ENCODE measurements at regions not wholly inside any gene's neighbourhood (a gene's known extent, or its start where the extent isn't known, plus 50 kb on each side); places are given as distances from the start of the nearest gene placed in this dataset.

DNA sequence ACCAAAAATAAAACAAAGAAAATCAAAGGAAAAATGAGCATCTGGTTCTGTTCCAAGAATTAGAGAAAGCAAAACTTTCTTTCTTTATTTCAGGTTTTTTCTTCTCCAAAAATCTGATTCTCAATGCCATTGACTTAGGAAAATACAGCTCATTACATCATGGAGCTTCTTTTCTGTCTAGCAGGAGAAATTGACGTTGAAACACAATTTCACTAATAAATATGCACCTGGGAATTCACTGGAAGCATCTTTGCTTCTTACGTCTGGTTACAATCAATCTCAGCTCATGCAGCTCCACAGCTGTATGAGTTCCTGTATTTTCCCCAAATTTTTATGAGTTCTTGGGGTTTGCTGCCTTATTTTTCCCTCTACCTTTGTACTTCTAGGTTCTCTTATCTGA, 1568.6 kb upstream of the GOT2 start:
- H3K27ac Mint-ChIP-seq: no peak overlapping the region
- no peak for ATAC-seq (replicated peaks in 1 of 2)
- no peak for DNase-seq
- peaks cover 8 to 12% of the 10 kb centered on the region in 2 donors for H3K9me3 Mint-ChIP-seq
- no peaks in the 10 kb centered on the region for H3K27me3 Mint-ChIP-seq (ENCODE audit: low read depth)
- no peaks in the 10 kb centered on the region for H3K36me3 Mint-ChIP-seq (ENCODE audit: insufficient read depth in 2 of 2)
- no peak overlapping the region for H3K4me3 Mint-ChIP-seq
- H3K4me1 Mint-ChIP-seq (ENCODE audit: low read depth): no peaks in the 10 kb centered on the region

DNA sequence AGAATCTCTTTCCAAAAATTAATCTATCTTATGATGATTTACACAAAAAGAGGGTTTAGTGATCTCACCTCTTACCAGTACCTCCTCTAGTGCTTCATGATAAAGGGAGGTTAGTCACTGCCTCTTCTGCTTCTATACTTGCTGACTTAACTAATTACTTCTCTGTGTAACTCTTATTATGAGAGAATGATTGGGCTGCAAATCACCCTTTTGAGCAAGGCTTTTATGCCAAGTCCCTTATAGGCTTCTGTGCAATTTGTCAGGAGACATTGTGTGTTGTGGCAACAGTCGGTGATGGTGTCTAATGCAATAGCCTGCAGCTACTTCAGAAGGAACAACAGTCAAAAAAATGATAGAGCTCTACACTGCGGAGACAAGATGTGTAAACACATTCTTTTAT, 1568.1 kb upstream of the GOT2 start:
- DNase-seq (no peak), ATAC-seq (replicated peaks in 1 of 2) (no peak)
- Mint-ChIP-seq H3K9me3 (peaks cover 11 to 13% of the 10 kb centered on the region in 2 donors), H3K4me3 (no peak overlapping the region), H3K4me1 (ENCODE audit: low read depth) (no peaks in the 10 kb centered on the region), H3K27me3 (ENCODE audit: low read depth) (no peaks in the 10 kb centered on the region), H3K36me3 (ENCODE audit: insufficient read depth in 2 of 2) (no peaks in the 10 kb centered on the region), H3K27ac (no peak overlapping the region)

DNA sequence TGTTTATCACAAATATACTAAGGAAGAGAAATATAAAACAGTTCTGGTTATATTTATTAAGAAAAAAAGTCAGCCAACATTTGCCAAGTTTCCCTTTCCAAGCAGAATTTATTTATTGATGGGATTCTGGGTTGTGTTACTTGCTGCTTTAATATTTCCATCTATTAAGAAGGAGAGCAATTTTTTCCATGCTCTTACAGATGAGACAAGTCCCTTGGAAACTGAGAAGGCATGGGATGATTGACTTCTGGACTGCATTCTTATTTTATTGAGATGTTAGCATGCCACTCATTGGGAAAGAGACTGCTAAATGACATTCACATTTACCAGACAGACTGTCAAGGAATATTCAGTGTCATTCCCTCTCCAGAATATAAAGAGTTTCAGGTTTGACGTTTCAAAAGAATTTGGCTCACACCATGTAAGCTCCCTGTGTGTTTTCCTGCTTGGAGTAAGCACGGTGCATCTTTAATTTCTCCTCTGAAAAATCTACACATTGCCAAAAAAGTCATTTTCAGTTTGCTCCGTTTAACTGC, 1565.2 kb upstream of the GOT2 start:
- H3K4me1 Mint-ChIP-seq (ENCODE audit: low read depth): no peaks in the 10 kb centered on the region

DNA sequence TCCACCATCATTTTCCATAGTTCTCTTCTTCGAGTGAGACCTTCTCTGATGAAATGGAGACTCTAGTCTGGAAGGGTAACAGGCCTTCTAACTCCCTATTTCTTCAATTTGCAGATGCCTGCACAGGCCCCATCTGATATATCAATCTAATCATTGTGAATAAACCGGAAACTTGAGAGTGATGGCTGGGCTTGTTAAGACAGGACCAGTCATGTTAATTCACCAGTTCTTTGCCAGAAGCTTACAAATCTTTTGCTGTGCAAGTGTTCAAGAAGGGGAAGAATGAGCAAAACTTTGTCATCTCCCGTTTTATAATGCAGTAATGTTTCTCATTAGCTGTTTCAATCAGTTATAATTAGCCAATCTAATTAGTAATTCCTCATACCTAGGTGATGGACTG, 1561.3 kb upstream of the GOT2 start:
- peaks cover 5 to 11% of the 10 kb centered on the region in 2 donors for H3K9me3 Mint-ChIP-seq
- ATAC-seq (replicated peaks in 1 of 2) (no peak), DNase-seq (no peak)
- no peaks in the 10 kb centered on the region for H3K4me1 Mint-ChIP-seq (ENCODE audit: low read depth)
- H3K36me3 Mint-ChIP-seq (ENCODE audit: insufficient read depth in 2 of 2): no peaks in the 10 kb centered on the region
- no peaks in the 10 kb centered on the region for H3K27me3 Mint-ChIP-seq (ENCODE audit: low read depth)
- H3K27ac Mint-ChIP-seq: no peak overlapping the region
- no peak overlapping the region for H3K4me3 Mint-ChIP-seq

More for the DNA sequence above, 1565.2 kb upstream of the GOT2 start:
- Mint-ChIP-seq H3K4me3 (no peak overlapping the region), H3K27ac (no peak overlapping the region), H3K9me3 (peaks cover 12 to 13% of the 10 kb centered on the region in 2 donors), H3K36me3 (ENCODE audit: insufficient read depth in 2 of 2) (no peaks in the 10 kb centered on the region), H3K27me3 (ENCODE audit: low read depth) (no peaks in the 10 kb centered on the region)
- DNase-seq: no peak
- no peak for ATAC-seq (replicated peaks in 1 of 2)

DNA sequence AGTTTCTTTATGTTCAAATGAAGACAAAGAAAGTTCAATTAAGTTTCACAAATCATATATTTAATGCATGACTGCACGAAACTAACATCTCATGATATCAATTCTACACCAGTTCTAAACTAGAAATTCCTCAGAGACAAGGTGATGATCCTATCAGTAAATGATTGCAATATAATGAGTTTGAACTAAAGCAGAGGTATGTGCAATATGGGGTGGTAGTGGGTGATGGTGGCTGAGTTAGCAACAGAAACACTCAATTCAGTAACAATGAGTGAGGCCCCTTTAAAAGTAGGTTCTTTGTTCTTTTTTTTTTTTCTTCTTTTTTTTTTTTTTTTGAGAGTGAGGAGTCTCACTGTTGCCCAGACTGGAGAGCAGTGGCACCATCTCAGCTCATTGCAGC, 1551.7 kb upstream of the GOT2 start:
- no peaks in the 10 kb centered on the region for H3K4me1 Mint-ChIP-seq (ENCODE audit: low read depth)
- H3K4me3 Mint-ChIP-seq: no peak overlapping the region
- no peak for DNase-seq

DNA sequence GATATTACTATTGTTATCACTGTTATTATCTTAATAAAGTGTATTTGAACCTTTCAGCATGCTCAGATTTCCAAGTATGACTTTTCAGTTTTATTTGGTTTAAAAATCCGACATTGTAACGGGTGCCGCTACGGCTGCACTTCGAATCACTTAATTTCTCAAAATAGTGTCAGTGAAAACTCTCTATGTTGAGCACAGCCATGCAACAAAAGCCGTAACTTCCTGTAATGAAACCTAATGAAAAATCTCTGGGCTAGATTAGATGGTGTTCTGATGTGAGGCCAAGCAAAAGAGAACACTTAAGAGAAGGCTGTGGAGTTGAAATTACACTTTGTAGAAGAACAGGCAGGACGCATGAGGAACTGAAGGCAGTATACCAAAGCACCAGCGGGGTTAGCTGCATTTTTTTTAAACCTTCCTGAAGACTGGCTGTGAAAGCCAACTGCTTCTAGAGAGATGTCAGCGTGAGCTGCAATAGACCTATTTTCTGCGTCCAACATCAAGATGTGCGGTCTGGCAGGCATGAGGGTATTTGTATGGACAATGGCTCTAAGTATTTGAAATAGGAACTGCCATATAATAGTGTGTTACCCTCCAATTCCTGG, 1545.0 kb upstream of the GOT2 start:
- Mint-ChIP-seq H3K36me3 (ENCODE audit: insufficient read depth in 2 of 2) (peaks cover 0 to 2% of the 10 kb centered on the region in 2 donors), H3K9me3 (peaks cover 2 to 4% of the 10 kb centered on the region in 2 donors), H3K27ac (no peak overlapping the region), H3K27me3 (ENCODE audit: low read depth) (no peaks in the 10 kb centered on the region), H3K4me3 (no peak overlapping the region), H3K4me1 (ENCODE audit: low read depth) (no peaks in the 10 kb centered on the region)
- DNase-seq (no peak), ATAC-seq (replicated peaks in 1 of 2) (no peak)

More for the DNA sequence above, 1551.7 kb upstream of the GOT2 start:
- Mint-ChIP-seq H3K9me3 (peaks cover 7 to 13% of the 10 kb centered on the region in 2 donors), H3K27ac (no peak overlapping the region), H3K36me3 (ENCODE audit: insufficient read depth in 2 of 2) (peaks cover 0 to 3% of the 10 kb centered on the region in 2 donors), H3K27me3 (ENCODE audit: low read depth) (no peaks in the 10 kb centered on the region)
- ATAC-seq (replicated peaks in 1 of 2): no peak

DNA sequence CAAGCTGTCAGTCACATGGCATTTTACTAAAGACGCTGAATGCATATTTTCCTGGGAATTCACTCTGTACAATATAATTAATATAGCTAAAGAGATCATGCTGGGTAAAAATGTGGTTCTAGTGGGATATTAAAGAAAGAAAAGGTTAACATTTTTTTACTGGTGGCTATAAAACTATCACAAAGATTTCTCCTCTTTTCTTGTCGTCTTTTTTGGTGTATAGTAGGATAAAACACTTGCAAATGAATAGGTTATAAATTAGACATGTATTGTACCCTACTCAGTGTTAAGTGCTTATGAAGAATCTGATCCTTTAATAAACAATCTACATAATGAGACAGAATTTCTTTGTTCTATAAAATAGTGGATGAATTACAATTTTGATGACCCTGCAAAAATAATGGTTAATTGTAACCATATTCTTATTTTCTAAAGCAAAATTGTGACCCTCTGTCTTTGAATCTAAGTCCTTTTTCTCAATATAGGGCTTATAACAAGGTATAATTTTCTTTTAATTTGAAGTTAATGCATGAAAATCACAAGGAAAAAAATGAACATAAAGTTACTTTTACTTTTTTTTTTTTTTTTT, 1540.4 kb upstream of the GOT2 start:
- DNase-seq (no peak), ATAC-seq (replicated peaks in 1 of 2) (no peak)
- Mint-ChIP-seq H3K9me3 (peaks cover 4 to 11% of the 10 kb centered on the region in 2 donors), H3K4me3 (no peak overlapping the region), H3K4me1 (ENCODE audit: low read depth) (no peaks in the 10 kb centered on the region), H3K36me3 (ENCODE audit: insufficient read depth in 2 of 2) (no peaks in the 10 kb centered on the region), H3K27me3 (ENCODE audit: low read depth) (no peaks in the 10 kb centered on the region), H3K27ac (no peak overlapping the region)

DNA sequence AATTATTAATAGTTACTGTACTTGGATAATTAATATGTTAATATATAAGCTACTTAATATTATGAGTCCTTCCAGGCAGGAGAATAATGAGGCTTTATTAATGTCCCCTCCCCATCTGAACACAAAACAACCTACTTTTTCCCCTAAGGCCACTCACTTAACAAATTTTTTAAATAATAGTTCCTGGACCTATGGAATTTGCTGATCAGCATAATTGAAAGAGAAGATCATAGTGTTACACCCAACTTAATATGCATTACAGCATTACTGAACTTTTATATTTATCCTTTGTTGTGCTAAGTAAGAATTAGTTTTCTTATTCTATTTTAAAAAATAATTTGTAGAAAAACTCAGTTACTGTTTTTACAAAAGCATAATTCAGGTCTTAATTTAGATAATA, 1537.7 kb upstream of the GOT2 start:
- H3K27ac Mint-ChIP-seq: no peak overlapping the region
- H3K9me3 Mint-ChIP-seq: peaks cover 5 to 7% of the 10 kb centered on the region in 2 donors
- no peaks in the 10 kb centered on the region for H3K4me1 Mint-ChIP-seq (ENCODE audit: low read depth)
- H3K27me3 Mint-ChIP-seq (ENCODE audit: low read depth): no peaks in the 10 kb centered on the region
- H3K36me3 Mint-ChIP-seq (ENCODE audit: insufficient read depth in 2 of 2): no peaks in the 10 kb centered on the region
- ATAC-seq (replicated peaks in 1 of 2) (no peak), DNase-seq (no peak)
- no peak overlapping the region for H3K4me3 Mint-ChIP-seq

DNA sequence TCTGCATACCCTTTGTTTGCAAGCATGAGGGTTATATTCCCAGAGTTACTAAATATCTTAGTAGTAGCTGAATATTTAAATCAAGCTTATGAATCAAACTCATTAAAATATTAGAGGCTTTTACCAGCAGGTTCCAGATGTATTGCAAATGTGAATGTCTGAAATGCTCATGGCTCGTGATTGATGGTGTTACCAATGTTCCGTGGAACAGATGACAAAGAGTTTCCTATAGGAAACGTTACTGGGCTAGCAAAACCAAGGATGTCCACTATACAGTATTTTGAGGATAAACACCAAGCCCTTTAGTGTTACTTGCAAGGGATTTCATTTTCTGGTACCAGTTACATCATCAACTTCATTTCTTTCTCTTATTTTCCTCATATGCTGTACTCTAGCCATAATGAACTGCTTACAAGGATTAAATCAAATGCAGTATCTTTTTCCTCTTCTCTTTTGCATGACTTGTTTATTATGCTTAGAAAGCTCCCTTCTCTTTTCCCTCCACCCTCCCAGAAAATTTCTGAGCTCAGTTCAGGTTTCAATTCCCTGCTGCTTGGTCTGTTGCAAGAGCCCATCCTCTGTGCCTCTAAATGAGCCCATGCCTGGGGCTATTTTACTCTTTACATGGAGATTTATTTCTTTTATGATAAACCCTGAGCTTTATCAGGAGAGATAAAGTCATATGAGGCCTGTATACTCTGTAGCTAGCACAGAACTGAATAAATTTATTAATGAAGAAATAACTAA, 1537.1 kb upstream of the GOT2 start:
- Mint-ChIP-seq H3K9me3 (peaks cover 6 to 8% of the 10 kb centered on the region in 2 donors), H3K27me3 (ENCODE audit: low read depth) (no peaks in the 10 kb centered on the region), H3K4me3 (no peak overlapping the region), H3K4me1 (ENCODE audit: low read depth) (no peaks in the 10 kb centered on the region), H3K27ac (no peak overlapping the region), H3K36me3 (ENCODE audit: insufficient read depth in 2 of 2) (no peaks in the 10 kb centered on the region)
- ATAC-seq (replicated peaks in 1 of 2): no peak
- DNase-seq: no peak

DNA sequence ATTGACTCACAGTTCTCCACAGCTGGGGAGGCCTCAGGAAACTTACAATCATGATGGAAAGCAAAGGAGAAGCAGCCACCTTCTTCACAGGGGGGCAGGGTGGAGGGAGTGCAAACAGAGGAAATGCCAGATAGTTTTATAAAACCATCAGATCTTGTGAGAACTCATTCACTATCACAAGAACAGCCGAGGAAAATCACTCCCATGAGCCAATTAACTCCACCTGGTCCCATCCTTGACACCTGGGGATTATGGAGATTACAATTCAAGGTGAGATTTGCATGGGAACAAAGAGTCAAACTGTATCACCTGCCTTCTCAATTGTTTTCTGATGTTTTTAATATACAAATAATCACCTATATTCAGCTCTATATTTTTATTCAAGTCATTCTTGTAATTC, 1527.3 kb upstream of the GOT2 start:
- DNase-seq (no peak), ATAC-seq (replicated peaks in 1 of 2) (no peak)
- H3K36me3 Mint-ChIP-seq (ENCODE audit: insufficient read depth in 2 of 2): no peaks in the 10 kb centered on the region
- peaks cover 10% of the 10 kb centered on the region in 2 donors for H3K9me3 Mint-ChIP-seq
- no peak overlapping the region for H3K4me3 Mint-ChIP-seq
- no peak overlapping the region for H3K27ac Mint-ChIP-seq
- H3K27me3 Mint-ChIP-seq (ENCODE audit: low read depth): no peaks in the 10 kb centered on the region
- H3K4me1 Mint-ChIP-seq (ENCODE audit: low read depth): no peaks in the 10 kb centered on the region

DNA sequence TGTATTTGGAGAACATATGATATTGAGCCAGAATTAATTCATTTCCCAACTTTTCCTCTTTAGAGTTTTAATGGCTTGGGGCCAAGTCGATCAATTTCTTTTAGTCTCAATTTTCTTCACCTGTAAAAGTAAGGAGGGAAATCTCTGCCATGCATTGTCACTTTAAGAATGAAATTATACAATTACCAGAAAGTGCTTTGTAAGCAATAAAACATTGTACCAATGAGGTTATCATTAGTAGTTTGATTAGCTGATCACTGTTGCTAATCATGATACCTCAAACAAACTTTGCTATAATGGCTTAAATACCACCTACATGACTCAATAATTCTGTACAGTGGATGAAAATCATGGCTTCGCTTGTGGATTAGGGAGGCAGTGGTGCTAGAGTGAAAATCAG, 1525.8 kb upstream of the GOT2 start:
- no peak for ATAC-seq (replicated peaks in 1 of 2)
- no peaks in the 10 kb centered on the region for H3K27me3 Mint-ChIP-seq (ENCODE audit: low read depth)
- no peaks in the 10 kb centered on the region for H3K36me3 Mint-ChIP-seq (ENCODE audit: insufficient read depth in 2 of 2)
- no peak overlapping the region for H3K4me3 Mint-ChIP-seq
- no peak for DNase-seq
- H3K27ac Mint-ChIP-seq: no peak overlapping the region
- peaks cover 7 to 8% of the 10 kb centered on the region in 2 donors for H3K9me3 Mint-ChIP-seq
- no peaks in the 10 kb centered on the region for H3K4me1 Mint-ChIP-seq (ENCODE audit: low read depth)

DNA sequence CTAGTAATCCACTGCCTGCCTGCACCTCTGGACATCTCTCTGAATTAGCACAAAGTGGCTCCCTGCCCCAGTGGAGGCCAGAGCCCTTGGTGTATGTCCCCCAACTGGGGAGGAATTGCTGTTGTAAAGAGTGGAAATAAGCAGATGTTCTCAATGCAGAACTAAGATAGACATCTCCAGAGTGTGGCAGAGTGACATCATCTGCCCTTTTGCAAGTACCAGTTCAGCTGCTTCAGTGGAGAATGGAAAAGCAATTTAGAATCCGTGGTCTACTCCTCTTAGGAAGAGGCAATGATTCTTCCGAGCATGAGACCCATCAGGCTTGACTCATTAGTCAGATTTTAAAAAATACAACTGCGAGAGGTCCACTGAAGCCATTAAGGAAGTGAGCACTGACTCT, 1512.0 kb upstream of the GOT2 start:
- Mint-ChIP-seq H3K36me3 (ENCODE audit: insufficient read depth in 2 of 2) (no peaks in the 10 kb centered on the region), H3K27me3 (ENCODE audit: low read depth) (no peaks in the 10 kb centered on the region), H3K27ac (no peak overlapping the region), H3K4me1 (ENCODE audit: low read depth) (no peaks in the 10 kb centered on the region), H3K4me3 (no peak overlapping the region), H3K9me3 (peaks cover 4 to 6% of the 10 kb centered on the region in 2 donors)
- ATAC-seq (replicated peaks in 1 of 2): no peak
- DNase-seq: no peak

DNA sequence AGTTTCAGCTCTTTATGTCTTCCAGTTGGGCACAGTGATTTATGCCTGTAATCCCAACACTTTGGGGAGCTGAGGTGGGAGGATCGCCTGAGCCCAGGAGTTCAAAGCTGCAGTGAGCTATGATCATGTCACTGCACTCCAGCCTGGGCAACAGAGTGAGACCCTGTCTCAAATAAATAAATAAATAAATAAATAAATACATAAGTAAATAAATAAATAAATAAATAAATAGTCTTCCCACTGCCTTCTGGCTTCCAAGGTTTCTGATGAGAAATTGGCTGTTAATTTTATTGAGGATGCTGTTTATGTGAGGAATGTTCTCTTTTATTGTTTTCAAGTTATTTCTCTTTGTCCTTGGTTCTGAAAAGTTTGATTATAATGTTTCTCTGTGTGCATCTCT, 1507.6 kb upstream of the GOT2 start:
- no peak for DNase-seq
- Mint-ChIP-seq H3K4me3 (no peak overlapping the region), H3K4me1 (ENCODE audit: low read depth) (no peaks in the 10 kb centered on the region), H3K36me3 (ENCODE audit: insufficient read depth in 2 of 2) (no peaks in the 10 kb centered on the region), H3K27ac (no peak overlapping the region), H3K9me3 (peaks cover 8 to 9% of the 10 kb centered on the region in 2 donors), H3K27me3 (ENCODE audit: low read depth) (no peaks in the 10 kb centered on the region)
- no peak for ATAC-seq (replicated peaks in 1 of 2)

All from activated T-cell treated with anti-CD3 and anti-CD28 coated beads, Interleukin-2, amount 50 U/mL, for 72 hours (primary cell).